Gastroesophageal sphincter (tissue), 4 donors: ENCODE measurements at regions not wholly inside any gene's neighbourhood (a gene's known extent, or its start where the extent isn't known, plus 50 kb on each side); places are given as distances from the start of the nearest gene placed in this dataset.

Experiments used
- ATAC-seq: fragments of 150-250 bp; one replicate; pipeline ENCODE4 v1.9.1; 2016; ENCODE audit warnings: mild to moderate bottlenecking, moderate library complexity
- H3K27ac ChIP-seq, 4 donors: fragments of 200-600 bp; sonication (generic) in 3 of 4; 1 replicate in 3 of 4; 2 replicates in 1 of 4; pipeline ENCODE4 v1.5.1; 2016 to 2019
- H3K27me3 ChIP-seq: fragments of 200-600 bp; sonication (generic); one replicate; pipeline ENCODE4 v1.5.1; 2019
- H3K36me3 ChIP-seq, 2 donors: fragments of 200-600 bp; sonication (generic); one replicate each; pipeline ENCODE4 v1.5.1; 2019; ENCODE audit warnings: control low read depth in 1 of 2
- H3K4me1 ChIP-seq, 3 donors: fragments of 200-600 bp; sonication (generic); 1 replicate in 2 of 3; 2 replicates in 1 of 3; pipeline ENCODE4 v1.5.1; 2016 to 2019; ENCODE audit warnings: control low read depth in 2 of 3
- H3K4me3 ChIP-seq, 2 donors: fragments of 200-600 bp; sonication (generic); one replicate each; pipeline ENCODE4 v1.5.1; 2019; ENCODE audit warnings: mild to moderate bottlenecking in 1 of 2, moderate library complexity in 1 of 2
- H3K9me3 ChIP-seq, 3 donors: fragments of 200-600 bp; sonication (generic); one replicate each; pipeline ENCODE4 v1.5.1; 2017 to 2019; ENCODE audit warnings: control low read depth in 2 of 3
- CTCF ChIP-seq, 4 experiments: fragments of 200-600 bp in 2 of 4; fragments of 450-650 bp in 2 of 4; sonication (generic) in 1 of 4; IDR thresholded peaks; one replicate each; pipeline ENCODE4 v1.5.1; 2017 to 2019; ENCODE audit warnings: antibody characterized with exemption in 4 of 4, mild to moderate bottlenecking in 2 of 4, moderate library complexity in 2 of 4
- EP300 ChIP-seq: sonication (generic); formaldehyde crosslinking; IDR thresholded peaks from one replicate; pipeline ENCODE4 v1.6.1; 2017; ENCODE audit warnings: antibody characterized with exemption, mild to moderate bottlenecking
- POLR2A ChIP-seq, 2 donors: fragments of 450-650 bp; IDR thresholded peaks; one replicate each; pipeline ENCODE4 v1.6.1; 2017; ENCODE audit warnings: antibody characterized with exemption in 2 of 2, mild to moderate bottlenecking in 2 of 2, moderate library complexity in 1 of 2
- POLR2AphosphoS5 ChIP-seq: sonication (generic); formaldehyde crosslinking; IDR thresholded peaks from one replicate; pipeline ENCODE4 v1.6.1; 2017; ENCODE audit warnings: antibody characterized with exemption
- WGBS, 2 donors: methylation state at CpG; one replicate each; pipeline ENCODE4 v1.1.5; 2018; ENCODE audit warnings: low coverage in 1 of 2; 5-methylcytosine and 5-hydroxymethylcytosine counted together

DNA sequence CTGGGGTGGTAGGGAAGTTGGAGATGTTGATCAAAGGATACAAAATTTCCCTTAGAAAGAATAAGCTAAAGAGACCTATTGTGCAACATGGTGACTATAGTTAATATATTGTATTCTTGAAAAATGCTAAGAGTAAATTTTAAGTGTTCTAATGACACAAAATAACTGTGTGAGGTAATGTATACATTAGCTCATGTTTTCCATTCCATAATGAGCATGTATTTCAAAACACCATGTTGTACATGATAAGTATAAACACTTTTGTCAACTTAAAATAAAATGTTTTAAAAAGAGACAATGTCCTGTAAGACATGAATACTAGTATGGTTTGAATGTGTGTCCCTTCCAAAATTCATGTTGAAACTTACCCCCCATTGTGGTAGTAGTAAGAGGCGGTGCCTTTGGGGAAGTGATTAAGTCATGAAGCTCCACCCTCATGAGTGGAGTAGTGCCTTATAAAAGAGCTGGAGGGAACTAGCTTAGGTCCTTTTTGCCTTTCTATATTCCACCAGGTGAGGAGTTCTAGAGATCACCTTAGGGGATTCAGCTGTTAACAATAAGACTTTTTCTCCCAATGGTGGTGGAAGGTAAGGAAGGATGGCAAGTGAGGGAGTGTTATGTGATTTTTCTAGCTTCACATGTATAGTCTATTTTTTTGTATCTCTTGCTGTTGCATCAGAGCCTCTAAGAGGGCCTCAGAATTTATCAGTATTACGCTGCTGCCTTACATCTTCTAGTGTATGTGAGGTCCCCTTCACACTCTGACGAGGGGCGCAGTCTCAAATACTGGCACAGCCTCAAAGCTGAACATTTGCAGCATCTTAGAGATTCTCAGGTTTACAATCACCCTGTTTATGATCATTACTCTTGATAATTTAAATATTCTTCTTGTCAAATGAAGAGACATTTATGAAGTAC lies 94.9 kb upstream of the NREP start:
- WGBS, 2 donors, result 85 to 93% methylated on average over 4 of the region's 4 CpGs
- no peak for TF ChIP-seq POLR2A (IDR thresholded peaks at IDR 0.05)
- TF ChIP-seq POLR2AphosphoS5, result no peak
- no peak for TF ChIP-seq CTCF (IDR thresholded peaks at IDR 0.05)
- no peak for TF ChIP-seq EP300
- Histone ChIP-seq H3K4me1 (no peaks in the 10 kb centered on the region), H3K27me3 (peaks cover 3% of the 10 kb centered on the region), H3K27ac (no peak overlapping the region), H3K4me3 (no peak overlapping the region), H3K9me3 (no peaks in the 10 kb centered on the region), H3K36me3 (no peaks in the 10 kb centered on the region)
- ATAC-seq, result no peak

GRCh38 chr5:111848476-111848875 lies 91.5 kb upstream of the NREP start:
- H3K27me3 ChIP-seq, result peaks cover 3% of the 10 kb centered on the region
- no peaks in the 10 kb centered on the region for H3K9me3 ChIP-seq
- no peak for TF ChIP-seq POLR2AphosphoS5
- no peak for TF ChIP-seq POLR2A (IDR thresholded peaks at IDR 0.05)
- TF ChIP-seq CTCF (IDR thresholded peaks at IDR 0.05), result no peak
- no peak for TF ChIP-seq EP300
- H3K4me1 ChIP-seq, result no peaks in the 10 kb centered on the region
- no peaks in the 10 kb centered on the region for H3K36me3 ChIP-seq
- H3K27ac ChIP-seq, result no peak overlapping the region
- no peak for ATAC-seq
- WGBS, 2 donors, result 30 to 62% methylated on average over 3 of the region's 3 CpGs
- H3K4me3 ChIP-seq, result no peak overlapping the region

- ATAC-seq, result no peak
- 85 to 96% methylated on average over 3 of the region's 3 CpGs for WGBS, 2 donors
- no peak for TF ChIP-seq POLR2A (IDR thresholded peaks at IDR 0.05)
- Histone ChIP-seq H3K27ac (no peak overlapping the region), H3K27me3 (peaks cover 3% of the 10 kb centered on the region), H3K4me1 (no peaks in the 10 kb centered on the region), H3K9me3 (no peaks in the 10 kb centered on the region), H3K36me3 (no peaks in the 10 kb centered on the region), H3K4me3 (no peak overlapping the region)
These were observed 90.3 kb upstream of the NREP start for GRCh38 chr5:111847052-111847925.

GRCh38 chr5:111840036-111840674 lies 83.2 kb upstream of the NREP start:
- Histone ChIP-seq H3K27ac (no peak overlapping the region), H3K4me1 (no peaks in the 10 kb centered on the region), H3K4me3 (no peak overlapping the region), H3K27me3 (no peaks in the 10 kb centered on the region), H3K36me3 (no peaks in the 10 kb centered on the region), H3K9me3 (no peaks in the 10 kb centered on the region)
- WGBS, 2 donors, result 85 to 86% methylated on average over 6 of the region's 6 CpGs
- ATAC-seq, result no peak
- TF ChIP-seq POLR2A (IDR thresholded peaks at IDR 0.05), result no peak
- TF ChIP-seq EP300, result no peak
- TF ChIP-seq CTCF (IDR thresholded peaks at IDR 0.05), result no peak
- TF ChIP-seq POLR2AphosphoS5, result no peak

- Histone ChIP-seq H3K9me3 (no peaks in the 10 kb centered on the region), H3K4me3 (no peak overlapping the region), H3K27ac (no peak overlapping the region), H3K4me1 (no peaks in the 10 kb centered on the region), H3K36me3 (no peaks in the 10 kb centered on the region), H3K27me3 (no peaks in the 10 kb centered on the region)
- WGBS, 2 donors, result 75 to 87% methylated on average over 3 of the region's 3 CpGs
- TF ChIP-seq EP300 (no peak), POLR2A (IDR thresholded peaks at IDR 0.05) (no peak), CTCF (IDR thresholded peaks at IDR 0.05) (no peak), POLR2AphosphoS5 (no peak)
- ATAC-seq, result no peak
These were observed 82.4 kb upstream of the NREP start for GRCh38 chr5:111839438-111839837.
